HepG2 (cell line): ENCODE measurements at regions not wholly inside any gene's neighbourhood (a gene's known extent, or its start where the extent isn't known, plus 50 kb on each side); places are given as distances from the start of the nearest gene placed in this dataset.

Experiments
- ATAC-seq: fragments of 200-7000 bp; cut with Tn5 transposase; 3 replicates; pipeline ENCODE4 v1.9.1; 2020; ENCODE audit warnings: mild to moderate bottlenecking, moderate library complexity
- BruUV-seq: library from RNA; stranded (reverse); fragments of 400-500 nt; replicated peaks from 2 replicates; lab custom pipeline; 2021; lab: Mats Ljungman, UMichigan
- CTCF ChIA-PET: fragments of 300-600 bp; formaldehyde crosslinking; extraction: SDS; loops from one replicate; lab custom pipeline; 2021; ENCODE audit warnings: low total read pairs, inconsistent platforms, low intra/inter-chr PET ratio; lab: Yijun Ruan, JAX
- POLR2A ChIA-PET: fragments of 350-600 bp; sonication (Branson Sonifier 250); formaldehyde crosslinking; loops from one replicate; lab custom pipeline; 2020; ENCODE audit warnings: antibody characterized with exemption, inconsistent platforms; lab: Yijun Ruan, JAX
- DNase-seq: peaks from one replicate; pipeline ENCODE4 v3.0.0-alpha.2; 2015; ENCODE audit warnings: low spot score
- FAIRE-seq: peaks from 3 replicates; lab custom pipeline; 2011; peaks lifted over from hg19 to GRCh38; lab: Jason Lieb, UNC
- H2AFZ ChIP-seq: one replicate; pipeline ENCODE4 v1.6.1; 2011; ENCODE audit warnings: low read length, inconsistent platforms
- H3K27ac ChIP-seq: fragments of 300-600 bp; 3 replicates; pipeline ENCODE4 v1.8.0; 2011; ENCODE audit warnings: mixed run types, mild to moderate bottlenecking, mixed read lengths, low read length, inconsistent platforms; ENCODE audit not compliant: insufficient read depth; ENCODE audit errors: extremely low read length
- H3K27me3 ChIP-seq, 2 experiments: fragments of 200-600 bp in 1 of 2; 2 replicates in 1 of 2; 3 replicates in 1 of 2; pipeline versions ENCODE4 v1.6.0 to v1.8.0; 2011; ENCODE audit warnings: low read length in 2 of 2, mild to moderate bottlenecking in 2 of 2, moderate library complexity in 2 of 2, inconsistent platforms in 1 of 2; ENCODE audit not compliant: insufficient read depth in 2 of 2, control insufficient read depth in 1 of 2
- H3K36me3 ChIP-seq, 2 experiments: fragments of 200-600 bp in 1 of 2; replicated peaks in 1 of 2; 2 replicates in 1 of 2; 3 replicates in 1 of 2; pipeline versions ENCODE4 v1.5.1 to v1.8.0; 2011; ENCODE audit warnings: low read length in 2 of 2, inconsistent platforms in 1 of 2; ENCODE audit not compliant: insufficient read depth in 2 of 2, control insufficient read depth in 1 of 2
- H3K4me1 ChIP-seq: 2 replicates; pipeline ENCODE4 v1.5.1; 2012; ENCODE audit warnings: low read length, inconsistent platforms; ENCODE audit not compliant: insufficient read depth
- H3K4me2 ChIP-seq: 2 replicates; pipeline ENCODE4 v1.6.0; 2011; ENCODE audit warnings: low read depth, low read length, inconsistent platforms
- H3K4me3 ChIP-seq, 3 experiments: fragments of 200-600 bp in 1 of 3; sonication (generic), shearing (Covaris generic) in 1 of 3; replicated peaks in 1 of 3; 2 replicates each; pipeline ENCODE4 v1.5.1; 2011 to 2016; ENCODE audit warnings: low read length in 3 of 3, inconsistent platforms in 2 of 3, low read depth in 2 of 3, mild to moderate bottlenecking in 2 of 3, control low read depth in 1 of 3, mixed read lengths in 1 of 3; ENCODE audit not compliant: insufficient read depth in 1 of 3
- H3K79me2 ChIP-seq: one replicate; pipeline ENCODE4 v1.6.1; 2011; ENCODE audit warnings: low read length, inconsistent platforms; ENCODE audit not compliant: insufficient read depth
- H3K9ac ChIP-seq: 2 replicates; pipeline ENCODE4 v1.6.0; 2011; ENCODE audit warnings: mild to moderate bottlenecking, low read depth, low read length, inconsistent platforms; ENCODE audit not compliant: insufficient read depth
- H3K9me3 ChIP-seq: 2 replicates; pipeline ENCODE4 v1.5.1; 2012; ENCODE audit warnings: mild to moderate bottlenecking, low read length
- H4K20me1 ChIP-seq: 2 replicates; pipeline ENCODE4 v1.6.0; 2011; ENCODE audit warnings: inconsistent platforms, mild to moderate bottlenecking, low read length, moderate library complexity; ENCODE audit not compliant: insufficient read depth
- MTF1 ChIP-seq: sonication (generic); formaldehyde crosslinking; IDR thresholded peaks from 2 replicates; pipeline ENCODE4 v1.5.0; 2020; ENCODE audit warnings: missing genetic modification reagents
- PAF1 ChIP-seq: IDR thresholded peaks from 2 replicates; pipeline ENCODE4 v1.6.1; 2016; ENCODE audit warnings: missing genetic modification reagents, missing compliant biosample characterization
- PATZ1 ChIP-seq: sonication (generic); formaldehyde crosslinking; IDR thresholded peaks from 2 replicates; pipeline ENCODE4 v1.4.0; 2020; ENCODE audit warnings: missing genetic modification reagents
- ZFP62 ChIP-seq: sonication (generic); formaldehyde crosslinking; IDR thresholded peaks from 2 replicates; pipeline ENCODE4 v1.4.0; 2020; ENCODE audit warnings: missing genetic modification reagents
- ZHX2 ChIP-seq, 2 experiments: sonication (generic) in 1 of 2; formaldehyde crosslinking in 1 of 2; IDR thresholded peaks; 2 replicates each; pipeline versions ENCODE4 v1.6.1 to v1.9.0; 2014 to 2022; ENCODE audit warnings: antibody characterized with exemption in 1 of 2, borderline replicate concordance in 1 of 2, inconsistent platforms in 1 of 2, low read depth in 1 of 2, missing genetic modification reagents in 1 of 2
- ZNF576 ChIP-seq: sonication (generic); formaldehyde crosslinking; IDR thresholded peaks from 2 replicates; pipeline ENCODE4 v1.4.0; 2020; ENCODE audit warnings: mild to moderate bottlenecking, missing genetic modification reagents
- WGBS: methylation state at CpG from one replicate; pipeline ENCODE4 v1.1.6; 2017; ENCODE audit warnings: low lambda C conversion rate; 5-methylcytosine and 5-hydroxymethylcytosine counted together
- in situ Hi-C: cut with HindIII; loops from 2 replicates; pipeline ENCODE4 v1.10.0; 2017; ENCODE audit warnings: low pct_unique_long_range_greater_than_20kb; ENCODE audit not compliant: extremely low pct_ligation_motif_present
- intact Hi-C: fragments of 100-400 bp; cut with micrococcal nuclease; formaldehyde crosslinking; loops from one replicate; pipeline ENCODE4 v1.10.0; 2022; ENCODE audit not compliant: unreplicated experiment

GRCh38 chr4:112061207-112061817, 83.9 kb upstream of the FAM241A start:
- no peak overlapping the region for H2AFZ ChIP-seq
- no peaks in the 10 kb centered on the region for H4K20me1 ChIP-seq
- CTCF ChIA-PET: no interaction called here
- no peaks in the 10 kb centered on the region for H3K79me2 ChIP-seq
- 0% methylated on average over 2 of the region's 2 CpGs for WGBS
- POLR2A ChIA-PET: no interaction called here
- no peaks in the 10 kb centered on the region for H3K4me1 ChIP-seq
- H3K9ac ChIP-seq: no peak overlapping the region
- ATAC-seq (no peak), DNase-seq (no peak), FAIRE-seq (no peak)
- no peak for TF ChIP-seq ZNF576
- no peak for TF ChIP-seq PATZ1 (CRISPR knock-in tag)
- no peak for TF ChIP-seq PAF1 (CRISPR knock-in tag)
- no peak for TF ChIP-seq ZHX2 (IDR thresholded peaks at IDR 0.05; ENCODE audit: low read depth)
- TF ChIP-seq ZHX2 (CRISPR knock-in tag; IDR thresholded peaks at IDR 0.05; ENCODE audit: borderline replicate concordance): no peak
- TF ChIP-seq MTF1 (CRISPR knock-in tag): no peak
- no peak for TF ChIP-seq ZFP62 (CRISPR knock-in tag)
- H3K4me3 ChIP-seq: no peak overlapping the region
- H3K27me3 ChIP-seq: no peaks in the 10 kb centered on the region
- in situ Hi-C loops (no loop called here), intact Hi-C loops (no loop called here)
- BruUV-seq: no TSS peak
- no peaks in the 10 kb centered on the region for H3K9me3 ChIP-seq
- H3K27ac ChIP-seq: no peak overlapping the region
- no peaks in the 10 kb centered on the region for H3K36me3 ChIP-seq
- no peak overlapping the region for H3K4me2 ChIP-seq
